ENCODE measurements at regions not wholly inside any gene's neighbourhood (a gene's known extent, or its start where the extent isn't known, plus 50 kb on each side); places are given as distances from the start of the nearest gene placed in this dataset.
"Not testable (repeated sequence)": the region's sequence is repeated elsewhere in the genome, so short reads cannot be mapped to it uniquely, and the experiment has no call there.

- H3K36me3 ChIP-seq (ENCODE audit: low read depth) = no peaks in the 10 kb centered on the region
- no peak for ATAC-seq
- no peaks in the 10 kb centered on the region for H3K4me1 ChIP-seq (ENCODE audit: low read depth)
- no peak for DNase-seq
- peaks cover 17% of the 10 kb centered on the region for H3K9me3 ChIP-seq
- H3K4me3 ChIP-seq = no peak overlapping the region
- TF ChIP-seq CTCF (IDR thresholded peaks at IDR 0.05) = no peak
- intact Hi-C loops (cut with DNase I, micrococcal nuclease) = no loop called here
Measured at GRCh38 chr4:30126351-30126750, 593.8 kb upstream of the PCDH7 start.

GRCh38 chr4:30148828-30149227 lies 571.3 kb upstream of the PCDH7 start:
- ATAC-seq; intact Hi-C loops (cut with DNase I, micrococcal nuclease); DNase-seq: not testable (repeated sequence)

GRCh38 chr4:30149539-30149938 lies 570.6 kb upstream of the PCDH7 start:
- intact Hi-C loops (cut with DNase I, micrococcal nuclease); H3K36me3 ChIP-seq (ENCODE audit: low read depth); H3K4me3 ChIP-seq; DNase-seq; ATAC-seq; H3K4me1 ChIP-seq (ENCODE audit: low read depth): not testable (repeated sequence)
- peaks cover 46% of the 10 kb centered on the region for H3K9me3 ChIP-seq

More at GRCh38 chr4:30148828-30149227, 571.3 kb upstream of the PCDH7 start:
- peaks cover 49% of the 10 kb centered on the region for H3K9me3 ChIP-seq
- H3K36me3 ChIP-seq (ENCODE audit: low read depth); H3K4me3 ChIP-seq; H3K4me1 ChIP-seq (ENCODE audit: low read depth): not testable (repeated sequence)

- ATAC-seq = no peak
- Histone ChIP-seq H3K4me1 (ENCODE audit: low read depth) (no peaks in the 10 kb centered on the region), H3K9me3 (peaks cover 51% of the 10 kb centered on the region), H3K4me3 (no peak overlapping the region), H3K36me3 (ENCODE audit: low read depth) (no peaks in the 10 kb centered on the region)
- DNase-seq = no peak
- no peak for TF ChIP-seq CTCF (IDR thresholded peaks at IDR 0.05)
- intact Hi-C loops (cut with DNase I, micrococcal nuclease) = no loop called here
Measured at GRCh38 chr4:30153427-30153826, 566.7 kb upstream of the PCDH7 start.

GRCh38 chr4:30160140-30160539 lies 560.0 kb upstream of the PCDH7 start:
- DNase-seq (no peak), ATAC-seq (no peak)
- Histone ChIP-seq H3K4me3 (no peak overlapping the region), H3K36me3 (ENCODE audit: low read depth) (no peaks in the 10 kb centered on the region), H3K9me3 (peaks cover 25% of the 10 kb centered on the region), H3K4me1 (ENCODE audit: low read depth) (no peaks in the 10 kb centered on the region)
- intact Hi-C loops (cut with DNase I, micrococcal nuclease) = no loop called here
- TF ChIP-seq CTCF (IDR thresholded peaks at IDR 0.05) = no peak

- peaks cover 23% of the 10 kb centered on the region for H3K9me3 ChIP-seq
- intact Hi-C loops (cut with DNase I, micrococcal nuclease) = no loop called here
- H3K4me3 ChIP-seq = no peak overlapping the region
- TF ChIP-seq CTCF (IDR thresholded peaks at IDR 0.05) = no peak
- no peak for ATAC-seq
- H3K36me3 ChIP-seq (ENCODE audit: low read depth) = no peaks in the 10 kb centered on the region
- no peak for DNase-seq
- no peaks in the 10 kb centered on the region for H3K4me1 ChIP-seq (ENCODE audit: low read depth)
Measured at GRCh38 chr4:30172416-30172815, 547.8 kb upstream of the PCDH7 start.

GRCh38 chr4:30181512-30181911 lies 538.7 kb upstream of the PCDH7 start:
- ATAC-seq = no peak
- intact Hi-C loops (cut with DNase I, micrococcal nuclease) = no loop called here
- no peak for TF ChIP-seq CTCF (IDR thresholded peaks at IDR 0.05)

More at GRCh38 chr4:30181512-30181911, 538.7 kb upstream of the PCDH7 start:
- Histone ChIP-seq H3K36me3 (ENCODE audit: low read depth) (no peaks in the 10 kb centered on the region), H3K4me3 (no peak overlapping the region), H3K9me3 (peaks cover 27% of the 10 kb centered on the region), H3K4me1 (ENCODE audit: low read depth) (no peaks in the 10 kb centered on the region)
- DNase-seq = no peak
